ENCODE measurements at regions not wholly inside any gene's neighbourhood (a gene's known extent, or its start where the extent isn't known, plus 50 kb on each side); places are given as distances from the start of the nearest gene placed in this dataset.

DNA sequence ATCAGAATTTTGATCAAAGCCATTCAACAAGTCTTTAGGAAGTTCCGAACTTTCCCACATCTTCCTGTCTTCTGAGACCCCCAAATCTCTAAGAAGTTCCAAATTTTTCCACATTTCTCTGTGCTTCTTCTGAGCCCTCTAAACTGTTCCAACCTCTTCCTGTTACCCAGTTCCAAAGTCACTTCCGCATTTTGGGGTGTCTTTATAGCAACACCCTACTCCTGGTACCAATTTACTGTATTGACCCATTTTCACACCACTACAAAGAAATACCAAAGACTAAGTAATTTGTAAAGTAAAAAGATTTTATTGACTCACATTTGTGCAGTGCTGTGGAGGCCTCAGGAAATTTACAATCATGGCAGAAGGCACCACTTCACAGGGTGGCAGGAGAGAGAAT, 385.8 kb upstream of the GHITM start:
- H3K4me1 Mint-ChIP-seq: no peaks in the 10 kb centered on the region
- no peaks in the 10 kb centered on the region for H3K27me3 Mint-ChIP-seq (ENCODE audit: low read depth in 3 of 3)
- Histone ChIP-seq H3K4me1 (ENCODE audit: control insufficient read depth in 1 of 2, insufficient read depth in 2 of 2, low read length in 2 of 2) (no peaks in the 10 kb centered on the region), H3K4me3 (replicated peaks in 1 of 3; ENCODE audit: low read depth in 2 of 3, low read length in 3 of 3) (no peak overlapping the region), H3K9ac (ENCODE audit: insufficient read depth, low read length, poor library complexity, severe bottlenecking) (no peak overlapping the region), H3K4me2 (replicated peaks; ENCODE audit: extremely low read depth, low read length, poor library complexity, severe bottlenecking) (no peak overlapping the region), H4K20me1 (ENCODE audit: insufficient read depth, low read length) (no peaks in the 10 kb centered on the region), H3K36me3 (replicated peaks in 1 of 2; ENCODE audit: control insufficient read depth in 1 of 2, insufficient read depth in 2 of 2, low read length in 2 of 2) (no peaks in the 10 kb centered on the region), H2AFZ (ENCODE audit: insufficient read depth, low read depth, low read length, poor library complexity, severe bottlenecking) (no peak overlapping the region), H3K79me2 (ENCODE audit: insufficient read depth, low read length) (no peaks in the 10 kb centered on the region), H3K27me3 (ENCODE audit: control insufficient read depth in 2 of 2, insufficient read depth in 2 of 2, low read length in 2 of 2) (no peaks in the 10 kb centered on the region), H3K27ac (ENCODE audit: low read depth in 1 of 2, low read length in 2 of 2) (no peak overlapping the region), H3K9me3 (replicated peaks in 1 of 2; ENCODE audit: control insufficient read depth in 1 of 2, insufficient read depth in 1 of 2, low read length in 2 of 2) (peaks cover 51 to 53% of the 10 kb centered on the region in 2 donors)
- H3K4me3 Mint-ChIP-seq: no peak overlapping the region
- WGBS (ENCODE audit: insufficient coverage): 100% methylated on average over 1 of the region's 2 CpGs
- H3K27ac Mint-ChIP-seq: no peak overlapping the region
- TF ChIP-seq, protein P1, sequence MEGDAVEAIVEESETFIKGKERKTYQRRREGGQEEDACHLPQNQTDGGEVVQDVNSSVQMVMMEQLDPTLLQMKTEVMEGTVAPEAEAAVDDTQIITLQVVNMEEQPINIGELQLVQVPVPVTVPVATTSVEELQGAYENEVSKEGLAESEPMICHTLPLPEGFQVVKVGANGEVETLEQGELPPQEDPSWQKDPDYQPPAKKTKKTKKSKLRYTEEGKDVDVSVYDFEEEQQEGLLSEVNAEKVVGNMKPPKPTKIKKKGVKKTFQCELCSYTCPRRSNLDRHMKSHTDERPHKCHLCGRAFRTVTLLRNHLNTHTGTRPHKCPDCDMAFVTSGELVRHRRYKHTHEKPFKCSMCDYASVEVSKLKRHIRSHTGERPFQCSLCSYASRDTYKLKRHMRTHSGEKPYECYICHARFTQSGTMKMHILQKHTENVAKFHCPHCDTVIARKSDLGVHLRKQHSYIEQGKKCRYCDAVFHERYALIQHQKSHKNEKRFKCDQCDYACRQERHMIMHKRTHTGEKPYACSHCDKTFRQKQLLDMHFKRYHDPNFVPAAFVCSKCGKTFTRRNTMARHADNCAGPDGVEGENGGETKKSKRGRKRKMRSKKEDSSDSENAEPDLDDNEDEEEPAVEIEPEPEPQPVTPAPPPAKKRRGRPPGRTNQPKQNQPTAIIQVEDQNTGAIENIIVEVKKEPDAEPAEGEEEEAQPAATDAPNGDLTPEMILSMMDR (IDR thresholded peaks at IDR 0.05): no peak
- no peak for DNase-seq
- peaks cover 17 to 38% (median 30%) of the 10 kb centered on the region in 7 donors for H3K9me3 Mint-ChIP-seq
- intact Hi-C loops (cut with micrococcal nuclease): no loop called here
- H3K36me3 Mint-ChIP-seq: no peaks in the 10 kb centered on the region

DNA sequence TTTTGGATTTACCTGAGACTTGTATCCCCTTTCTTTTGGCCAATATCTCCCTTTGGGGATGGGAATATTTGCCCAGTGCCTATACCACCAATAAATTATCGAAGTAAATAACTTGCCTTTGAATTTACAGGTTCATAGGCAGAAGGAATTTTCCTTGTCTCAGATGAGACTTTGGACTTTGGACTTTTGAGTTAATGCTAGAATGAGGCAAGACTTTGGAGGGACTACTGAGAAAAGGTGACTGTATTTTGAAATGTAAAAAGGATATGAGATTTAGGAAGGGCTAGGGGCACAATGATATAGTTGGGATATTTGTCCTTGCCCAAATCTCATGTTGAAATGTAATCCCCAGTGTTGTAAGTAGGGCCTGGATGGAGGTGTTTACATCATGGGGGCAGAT, 384.5 kb upstream of the GHITM start:
- Histone ChIP-seq H3K4me3 (replicated peaks in 1 of 3; ENCODE audit: low read depth in 2 of 3, low read length in 3 of 3) (no peak overlapping the region), H4K20me1 (ENCODE audit: insufficient read depth, low read length) (no peaks in the 10 kb centered on the region), H3K27me3 (ENCODE audit: control insufficient read depth in 2 of 2, insufficient read depth in 2 of 2, low read length in 2 of 2) (no peaks in the 10 kb centered on the region), H3K9ac (ENCODE audit: insufficient read depth, low read length, poor library complexity, severe bottlenecking) (no peak overlapping the region), H2AFZ (ENCODE audit: insufficient read depth, low read depth, low read length, poor library complexity, severe bottlenecking) (no peak overlapping the region), H3K4me2 (replicated peaks; ENCODE audit: extremely low read depth, low read length, poor library complexity, severe bottlenecking) (no peak overlapping the region), H3K36me3 (replicated peaks in 1 of 2; ENCODE audit: control insufficient read depth in 1 of 2, insufficient read depth in 2 of 2, low read length in 2 of 2) (no peaks in the 10 kb centered on the region), H3K27ac (ENCODE audit: low read depth in 1 of 2, low read length in 2 of 2) (no peak overlapping the region), H3K9me3 (replicated peaks in 1 of 2; ENCODE audit: control insufficient read depth in 1 of 2, insufficient read depth in 1 of 2, low read length in 2 of 2) (peaks cover 46 to 50% of the 10 kb centered on the region in 2 donors), H3K79me2 (ENCODE audit: insufficient read depth, low read length) (no peaks in the 10 kb centered on the region), H3K4me1 (ENCODE audit: control insufficient read depth in 1 of 2, insufficient read depth in 2 of 2, low read length in 2 of 2) (no peaks in the 10 kb centered on the region)
- DNase-seq: no peak
- H3K27me3 Mint-ChIP-seq (ENCODE audit: low read depth in 3 of 3): no peaks in the 10 kb centered on the region
- H3K27ac Mint-ChIP-seq: no peak overlapping the region
- no peaks in the 10 kb centered on the region for H3K36me3 Mint-ChIP-seq
- H3K4me3 Mint-ChIP-seq: no peak overlapping the region
- H3K9me3 Mint-ChIP-seq: peaks cover 14 to 38% (median 28%) of the 10 kb centered on the region in 7 donors
- intact Hi-C loops (cut with micrococcal nuclease): no loop called here
- TF ChIP-seq, protein P1 (IDR thresholded peaks at IDR 0.05): no peak
- no peaks in the 10 kb centered on the region for H3K4me1 Mint-ChIP-seq
- WGBS (ENCODE audit: insufficient coverage): no CpG with 5 or more reads among the region's 1 CpG

Data from CD14-positive monocyte (primary cell).